ENCODE measurements at regions not wholly inside any gene's neighbourhood (a gene's known extent, or its start where the extent isn't known, plus 50 kb on each side); places are given as distances from the start of the nearest gene placed in this dataset.

- H3K4me1 ChIP-seq, result no peaks in the 10 kb centered on the region
- H3K36me3 ChIP-seq, result no peaks in the 10 kb centered on the region
- DNase-seq, result no peak
- H3K9me3 ChIP-seq (replicated peaks), result no peaks in the 10 kb centered on the region
- TF ChIP-seq CTCF (IDR thresholded peaks at IDR 0.05; ENCODE audit: borderline replicate concordance), result no peak
- no peak overlapping the region for H3K4me3 ChIP-seq
- intact Hi-C loops (cut with micrococcal nuclease), result no loop called here
- no peaks in the 10 kb centered on the region for H3K27me3 ChIP-seq (ENCODE audit: low read depth)
- H3K27ac ChIP-seq (replicated peaks), result no peak overlapping the region
These were observed 201.1 kb downstream of the OGFRL1 start for GRCh38 chr6:71489736-71490135.

- H3K9me3 ChIP-seq (replicated peaks), result no peaks in the 10 kb centered on the region
- no peak overlapping the region for H3K27ac ChIP-seq (replicated peaks)
- intact Hi-C loops (cut with micrococcal nuclease), result no loop called here
- H3K4me3 ChIP-seq, result no peak overlapping the region
- TF ChIP-seq CTCF (IDR thresholded peaks at IDR 0.05; ENCODE audit: borderline replicate concordance), result no peak
- no peak for DNase-seq
- H3K4me1 ChIP-seq, result peaks cover 10% of the 10 kb centered on the region
- H3K27me3 ChIP-seq (ENCODE audit: low read depth), result no peaks in the 10 kb centered on the region
- no peaks in the 10 kb centered on the region for H3K36me3 ChIP-seq
These were observed 202.3 kb downstream of the OGFRL1 start for GRCh38 chr6:71490876-71491275.

GRCh38 chr6:71491844-71492243, 203.2 kb downstream of the OGFRL1 start:
- no peak for DNase-seq
- H3K9me3 ChIP-seq (replicated peaks), result no peaks in the 10 kb centered on the region
- H3K36me3 ChIP-seq, result no peaks in the 10 kb centered on the region
- H3K4me3 ChIP-seq, result no peak overlapping the region
- TF ChIP-seq CTCF (IDR thresholded peaks at IDR 0.05; ENCODE audit: borderline replicate concordance), result no peak
- no peaks in the 10 kb centered on the region for H3K27me3 ChIP-seq (ENCODE audit: low read depth)
- H3K4me1 ChIP-seq, result peaks cover 19% of the 10 kb centered on the region
- intact Hi-C loops (cut with micrococcal nuclease), result no loop called here
- no peak overlapping the region for H3K27ac ChIP-seq (replicated peaks)

- Histone ChIP-seq H3K4me1 (peaks cover 23% of the 10 kb centered on the region), H3K27me3 (ENCODE audit: low read depth) (no peaks in the 10 kb centered on the region), H3K9me3 (replicated peaks) (no peaks in the 10 kb centered on the region), H3K36me3 (no peaks in the 10 kb centered on the region), H3K27ac (replicated peaks) (no peak overlapping the region), H3K4me3 (no peak overlapping the region)
- no peak for TF ChIP-seq CTCF (IDR thresholded peaks at IDR 0.05; ENCODE audit: borderline replicate concordance)
- intact Hi-C loops (cut with micrococcal nuclease), result no loop called here
- DNase-seq, result no peak
These were observed 204.1 kb downstream of the OGFRL1 start for GRCh38 chr6:71492668-71493067.

- DNase-seq, result no peak
- H3K27ac ChIP-seq (replicated peaks), result peak overlapping the region; percentile 68
- intact Hi-C loops (cut with micrococcal nuclease), result no loop called here
These were observed 207.6 kb downstream of the OGFRL1 start for GRCh38 chr6:71496018-71496721.

More at GRCh38 chr6:71496018-71496721, 207.6 kb downstream of the OGFRL1 start:
- no peak for TF ChIP-seq CTCF (IDR thresholded peaks at IDR 0.05; ENCODE audit: borderline replicate concordance)
- H3K4me1 ChIP-seq, result peaks cover 23% of the 10 kb centered on the region
- no peaks in the 10 kb centered on the region for H3K9me3 ChIP-seq (replicated peaks)
- peak overlapping the region; percentile 53 for H3K4me3 ChIP-seq
- no peaks in the 10 kb centered on the region for H3K36me3 ChIP-seq
- H3K27me3 ChIP-seq (ENCODE audit: low read depth), result no peaks in the 10 kb centered on the region
